ENCODE measurements at regions not wholly inside any gene's neighbourhood (a gene's known extent, or its start where the extent isn't known, plus 50 kb on each side); places are given as distances from the start of the nearest gene placed in this dataset.

- TF ChIP-seq CTCF (IDR thresholded peaks at IDR 0.05; ENCODE audit: low read depth, low read length, missing control alignments), result no peak
- no peak for DNase-seq (ENCODE audit: low read depth)
Measured at GRCh38 chr10:7473474-7473873, 62.6 kb upstream of the SFMBT2 start.

GRCh38 chr10:7471720-7472367, 61.0 kb upstream of the SFMBT2 start:
- peak overlapping the region; percentile 48 for H3K4me3 ChIP-seq (ENCODE audit: low read depth, low read length)
- TF ChIP-seq CTCF (IDR thresholded peaks at IDR 0.05; ENCODE audit: low read depth, low read length, missing control alignments), result no peak
- peak; percentile 95 for DNase-seq (ENCODE audit: low read depth)

More at GRCh38 chr10:7473474-7473873, 62.6 kb upstream of the SFMBT2 start:
- no peak overlapping the region for H3K4me3 ChIP-seq (ENCODE audit: low read depth, low read length)

- H3K4me3 ChIP-seq (ENCODE audit: low read depth, low read length), result no peak overlapping the region; the same call in 1 of the 2 replicates
- DNase-seq (ENCODE audit: low read depth), result no peak
- no peak for TF ChIP-seq CTCF (IDR thresholded peaks at IDR 0.05; ENCODE audit: low read depth, low read length, missing control alignments)
Measured at GRCh38 chr10:7470371-7470770, 59.5 kb upstream of the SFMBT2 start.

DNA sequence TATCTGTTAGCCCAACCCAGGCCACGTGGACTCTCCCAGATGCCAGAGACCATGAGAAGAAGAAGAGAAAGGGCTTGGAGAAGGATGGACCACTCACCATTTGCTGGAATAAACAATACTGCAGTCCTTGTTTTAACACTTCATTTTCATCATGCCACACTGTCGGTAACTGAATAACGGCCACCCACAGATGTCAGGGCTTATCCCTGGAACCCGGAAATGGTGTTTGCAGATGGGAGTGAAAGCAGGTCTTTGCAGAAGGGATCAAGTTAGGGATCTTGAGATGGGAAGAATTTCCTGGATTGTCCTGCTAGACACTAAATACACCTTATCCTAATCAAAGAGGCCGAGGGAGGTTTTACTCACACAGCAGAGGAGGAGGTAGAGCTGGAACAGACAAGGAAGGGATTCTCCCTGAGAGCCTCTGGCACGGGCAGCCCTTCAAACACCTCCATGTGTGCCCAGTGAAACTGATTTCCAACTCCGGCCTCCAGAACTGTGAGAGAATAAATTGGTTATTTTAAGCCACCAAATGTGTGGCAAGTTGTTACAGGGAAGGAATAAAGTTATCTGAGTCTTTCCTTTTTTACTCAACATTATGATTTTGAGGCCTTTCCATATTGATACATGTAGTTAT, 56.3 kb upstream of the SFMBT2 start:
- no peak overlapping the region for H3K4me3 ChIP-seq (ENCODE audit: low read depth, low read length)
- no peak for TF ChIP-seq CTCF (IDR thresholded peaks at IDR 0.05; ENCODE audit: low read depth, low read length, missing control alignments)
- no peak for DNase-seq (ENCODE audit: low read depth)

GRCh38 chr10:7464691-7465090, 53.9 kb upstream of the SFMBT2 start:
- no peak overlapping the region for H3K4me3 ChIP-seq (ENCODE audit: low read depth, low read length)
- DNase-seq (ENCODE audit: low read depth), result no peak
- no peak for TF ChIP-seq CTCF (IDR thresholded peaks at IDR 0.05; ENCODE audit: low read depth, low read length, missing control alignments)
